Stomach (tissue), 4 donors: ENCODE measurements at regions not wholly inside any gene's neighbourhood (a gene's known extent, or its start where the extent isn't known, plus 50 kb on each side); places are given as distances from the start of the nearest gene placed in this dataset.

Source experiments
- POLR2A ChIP-seq, 4 donors: fragments of 450-650 bp; IDR thresholded peaks; one replicate each; pipeline ENCODE4 v1.6.1; 2016; ENCODE audit warnings: antibody characterized with exemption in 4 of 4, control low read depth in 2 of 4, mild to moderate bottlenecking in 1 of 4, moderate library complexity in 1 of 4
- POLR2AphosphoS5 ChIP-seq, 3 donors: sonication (generic); formaldehyde crosslinking; IDR thresholded peaks; one replicate each; pipeline ENCODE4 v1.6.1; 2016; ENCODE audit warnings: antibody characterized with exemption in 3 of 3
- TF ChIP-seq, protein P1 (sequence below), 7 experiments: fragments of 450-650 bp in 4 of 7; fragments of 200-600 bp in 3 of 7; sonication (generic) in 3 of 7; IDR thresholded peaks; one replicate each; pipeline ENCODE4 v1.5.1; 2016 to 2019; ENCODE audit warnings: antibody characterized with exemption in 7 of 7, control low read depth in 2 of 7, mild to moderate bottlenecking in 1 of 7

DNA sequence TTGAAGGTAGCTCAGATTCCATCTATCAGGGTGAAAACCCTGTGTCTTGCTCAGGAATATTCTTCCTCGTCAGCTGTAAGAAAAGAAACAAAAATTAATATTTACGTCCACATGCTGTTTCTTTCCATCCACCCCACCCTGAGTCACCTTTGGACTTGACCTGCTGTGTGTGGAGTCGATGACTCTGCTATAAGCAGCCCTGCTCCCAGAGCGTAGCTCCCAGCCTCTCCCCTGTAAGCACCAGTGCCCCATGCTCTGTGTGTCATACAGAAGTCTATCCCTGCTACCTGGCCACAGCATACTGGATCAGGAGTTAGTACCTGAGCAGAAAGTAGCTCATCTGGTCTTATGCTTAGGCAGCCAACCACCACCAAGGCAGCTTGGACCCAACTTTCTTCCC, 223.6 kb downstream of the SOD2 start:
- TF ChIP-seq, protein P1, sequence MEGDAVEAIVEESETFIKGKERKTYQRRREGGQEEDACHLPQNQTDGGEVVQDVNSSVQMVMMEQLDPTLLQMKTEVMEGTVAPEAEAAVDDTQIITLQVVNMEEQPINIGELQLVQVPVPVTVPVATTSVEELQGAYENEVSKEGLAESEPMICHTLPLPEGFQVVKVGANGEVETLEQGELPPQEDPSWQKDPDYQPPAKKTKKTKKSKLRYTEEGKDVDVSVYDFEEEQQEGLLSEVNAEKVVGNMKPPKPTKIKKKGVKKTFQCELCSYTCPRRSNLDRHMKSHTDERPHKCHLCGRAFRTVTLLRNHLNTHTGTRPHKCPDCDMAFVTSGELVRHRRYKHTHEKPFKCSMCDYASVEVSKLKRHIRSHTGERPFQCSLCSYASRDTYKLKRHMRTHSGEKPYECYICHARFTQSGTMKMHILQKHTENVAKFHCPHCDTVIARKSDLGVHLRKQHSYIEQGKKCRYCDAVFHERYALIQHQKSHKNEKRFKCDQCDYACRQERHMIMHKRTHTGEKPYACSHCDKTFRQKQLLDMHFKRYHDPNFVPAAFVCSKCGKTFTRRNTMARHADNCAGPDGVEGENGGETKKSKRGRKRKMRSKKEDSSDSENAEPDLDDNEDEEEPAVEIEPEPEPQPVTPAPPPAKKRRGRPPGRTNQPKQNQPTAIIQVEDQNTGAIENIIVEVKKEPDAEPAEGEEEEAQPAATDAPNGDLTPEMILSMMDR (IDR thresholded peaks at IDR 0.05): no peak
- TF ChIP-seq POLR2AphosphoS5 (IDR thresholded peaks at IDR 0.05) (no peak), POLR2A (IDR thresholded peaks at IDR 0.05) (no peak)
